DMS 273 (cell line): ENCODE measurements at regions not wholly inside any gene's neighbourhood (a gene's known extent, or its start where the extent isn't known, plus 50 kb on each side); places are given as distances from the start of the nearest gene placed in this dataset.
"Not testable (repeated sequence)": the region's sequence is repeated elsewhere in the genome, so short reads cannot be mapped to it uniquely, and the experiment has no call there.

Experiments used
- DNase-seq: peaks from one replicate; lab custom pipeline; 2025; ENCODE audit not compliant: unreplicated experiment; lab: John Stamatoyannopoulos, UW

- DNase-seq = no peak
These were observed 807.7 kb downstream of the TBC1D32 start for GRCh38 chr6:120526576-120526975.

- DNase-seq = no peak
These were observed 819.7 kb downstream of the TBC1D32 start for GRCh38 chr6:120514544-120514943.

- no peak for DNase-seq
These were observed 822.6 kb downstream of the TBC1D32 start for GRCh38 chr6:120511712-120512111.

GRCh38 chr6:120498711-120499110, 835.6 kb downstream of the TBC1D32 start:
- DNase-seq = no peak

- DNase-seq = no peak
These were observed 837.6 kb downstream of the TBC1D32 start for GRCh38 chr6:120496661-120497060.

GRCh38 chr6:120493505-120493904, 840.8 kb downstream of the TBC1D32 start:
- DNase-seq = no peak

GRCh38 chr6:120489941-120490340, 844.3 kb downstream of the TBC1D32 start:
- DNase-seq = no peak

- no peak for DNase-seq
These were observed 850.1 kb downstream of the TBC1D32 start for GRCh38 chr6:120484146-120484545.

GRCh38 chr6:120478650-120479049, 855.6 kb downstream of the TBC1D32 start:
- DNase-seq = no peak

- no peak for DNase-seq
These were observed 860.5 kb downstream of the TBC1D32 start for GRCh38 chr6:120473804-120474203.

- no peak for DNase-seq
These were observed 865.8 kb downstream of the TBC1D32 start for GRCh38 chr6:120468486-120468885.

GRCh38 chr6:120451508-120451907, 882.8 kb downstream of the TBC1D32 start:
- DNase-seq = no peak

GRCh38 chr6:120447605-120448004, 886.7 kb downstream of the TBC1D32 start:
- DNase-seq = no peak

GRCh38 chr6:120432840-120433239, 901.4 kb downstream of the TBC1D32 start:
- DNase-seq = not testable (repeated sequence)

- DNase-seq = no peak
These were observed 902.4 kb downstream of the TBC1D32 start for GRCh38 chr6:120431841-120432240.

- no peak for DNase-seq
These were observed 922.9 kb downstream of the TBC1D32 start for GRCh38 chr6:120411394-120411793.

GRCh38 chr6:120410586-120410985, 923.7 kb downstream of the TBC1D32 start:
- no peak for DNase-seq

GRCh38 chr6:120407696-120408095, 926.6 kb downstream of the TBC1D32 start:
- no peak for DNase-seq

- DNase-seq = peak; percentile 31
These were observed 928.3 kb downstream of the TBC1D32 start for GRCh38 chr6:120405947-120406346.

- DNase-seq = no peak
These were observed 938.5 kb downstream of the TBC1D32 start for GRCh38 chr6:120395784-120396183.

GRCh38 chr6:120395330-120395729, 939.0 kb downstream of the TBC1D32 start:
- DNase-seq = no peak

- DNase-seq = no peak
These were observed 941.3 kb downstream of the TBC1D32 start for GRCh38 chr6:120392941-120393340.

- DNase-seq = no peak
These were observed 949.6 kb downstream of the TBC1D32 start for GRCh38 chr6:120384671-120385070.

GRCh38 chr6:120383681-120384080, 950.6 kb downstream of the TBC1D32 start:
- no peak for DNase-seq
